HG03095 (cell line): ENCODE measurements at regions not wholly inside any gene's neighbourhood (a gene's known extent, or its start where the extent isn't known, plus 50 kb on each side); places are given as distances from the start of the nearest gene placed in this dataset.
"Not testable (repeated sequence)": the region's sequence is repeated elsewhere in the genome, so short reads cannot be mapped to it uniquely, and the experiment has no call there.

Source experiments
- ATAC-seq: cut with Tn5 transposase; IDR thresholded peaks from one replicate; pipeline ENCODE4 v1.9.1; 2021; ENCODE audit warnings: moderate library complexity; ENCODE audit not compliant: unreplicated experiment

- peak; percentile 55 for ATAC-seq
Measured at GRCh38 chrX:118254611-118255010, 91.3 kb upstream of the WDR44 start.

DNA sequence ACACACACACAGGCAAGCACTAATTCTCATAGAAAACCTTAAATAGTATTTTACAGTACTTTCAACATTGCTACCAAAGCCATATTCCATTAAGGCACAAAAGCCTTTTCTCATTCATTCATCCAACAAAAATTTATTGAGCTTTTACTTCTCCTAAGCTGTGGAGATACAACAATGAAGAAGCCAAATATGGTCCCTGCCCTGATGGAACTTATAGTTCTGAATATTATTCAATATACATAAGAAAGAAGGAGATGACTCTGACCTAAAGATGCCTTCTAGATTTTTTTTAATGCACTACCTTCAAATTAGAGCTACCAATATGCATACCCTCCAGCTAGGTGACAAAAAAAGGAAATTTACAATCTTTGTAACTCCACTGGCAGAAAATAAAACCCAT is 90.0 kb upstream of the WDR44 start:
- ATAC-seq = no peak

GRCh38 chrX:118257781-118258180 is 88.1 kb upstream of the WDR44 start:
- ATAC-seq = no peak

- ATAC-seq = no peak
Measured at GRCh38 chrX:118259213-118259612, 86.7 kb upstream of the WDR44 start.

- ATAC-seq = no peak
Measured at GRCh38 chrX:118261151-118261550, 84.8 kb upstream of the WDR44 start.

GRCh38 chrX:118271775-118272174 is 74.1 kb upstream of the WDR44 start:
- ATAC-seq = no peak

GRCh38 chrX:118272242-118272641 is 73.7 kb upstream of the WDR44 start:
- ATAC-seq = no peak

DNA sequence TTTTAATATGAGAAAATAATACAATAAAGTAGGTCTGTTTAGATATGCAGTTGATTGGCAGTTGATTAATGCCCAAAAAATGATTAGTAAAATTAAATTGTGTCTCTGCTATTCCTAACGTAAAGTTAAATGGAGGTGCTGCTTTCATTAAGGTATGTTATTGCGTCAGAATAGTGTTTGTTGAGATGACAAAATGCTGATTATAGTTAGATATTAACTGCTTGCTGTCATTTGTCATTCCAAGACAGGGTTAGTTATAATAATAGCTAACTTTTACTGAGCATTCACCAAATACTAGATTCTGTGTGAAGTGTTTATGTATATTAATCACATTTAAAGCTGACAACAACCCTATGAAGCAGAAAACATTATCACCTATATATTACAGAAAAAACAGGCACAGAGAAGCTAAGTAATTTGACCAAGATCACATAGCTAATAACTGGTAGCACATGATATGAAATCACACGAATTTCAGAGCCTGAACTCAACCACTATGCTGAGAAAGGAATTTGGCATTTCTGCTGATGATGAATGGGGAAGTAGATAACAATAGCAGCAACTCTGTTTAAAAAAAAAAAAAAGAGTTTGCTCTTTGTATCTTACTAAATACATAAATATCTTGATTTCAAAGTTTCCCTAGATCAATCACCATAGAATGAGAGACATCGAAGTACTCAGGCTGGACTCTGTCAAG is 59.7 kb upstream of the WDR44 start:
- ATAC-seq = no peak

DNA sequence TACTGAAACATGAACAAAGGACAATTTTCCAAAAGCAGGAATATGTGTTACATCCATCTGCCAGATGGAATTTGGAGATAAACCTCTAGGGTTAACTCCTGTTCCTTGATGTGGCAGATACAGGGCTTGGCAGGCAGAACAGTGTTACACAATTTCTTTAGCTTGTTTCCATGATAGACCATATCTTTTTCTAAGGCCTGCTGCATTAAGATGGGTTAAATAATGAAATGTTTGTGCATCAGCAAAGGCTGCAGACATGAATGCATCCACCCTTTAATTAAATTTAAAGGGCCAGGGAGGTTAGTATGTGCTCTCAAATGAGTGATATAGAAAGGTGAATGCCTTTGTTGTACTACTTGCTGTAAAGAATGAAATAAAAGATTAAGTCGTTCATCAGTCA is 50.1 kb upstream of the WDR44 start:
- not testable (repeated sequence) for ATAC-seq
